ENCODE measurements at regions not wholly inside any gene's neighbourhood (a gene's known extent, or its start where the extent isn't known, plus 50 kb on each side); places are given as distances from the start of the nearest gene placed in this dataset.

GRCh38 chr4:175422331-175422730 is 389.7 kb downstream of the GPM6A start:
- H3K27ac ChIP-seq (ENCODE audit: low read depth, low read length) = no peak overlapping the region
- H3K4me3 ChIP-seq (replicated peaks in 1 of 2; ENCODE audit: low read depth in 1 of 2, low read length in 2 of 2) = no peak overlapping the region
- BruUV-seq (replicated peaks) = no TSS peak
- POLR2A ChIA-PET = no interaction called here
- no peak overlapping the region for H2AFZ ChIP-seq (ENCODE audit: low read depth, low read length, poor library complexity, severe bottlenecking)
- CTCF ChIA-PET = no interaction called here
- H3K9ac ChIP-seq (ENCODE audit: low read length) = no peak overlapping the region
- RAD21 ChIA-PET (ENCODE audit: low non-redundant PET in 1 of 2, low total read pairs in 2 of 2, uncharacterized antibody in 2 of 2, unreplicated experiment in 2 of 2) = no interaction called here
- intact Hi-C loops (cut with micrococcal nuclease) = no loop called here
- H3K4me1 ChIP-seq (ENCODE audit: control insufficient read depth in 1 of 2, insufficient read depth in 2 of 2, low read length in 2 of 2) = no peaks in the 10 kb centered on the region
- H4K20me1 ChIP-seq (ENCODE audit: insufficient read depth) = no peaks in the 10 kb centered on the region
- TF ChIP-seq REST (IDR thresholded peaks at IDR 0.05; ENCODE audit: low read depth) (no peak), CTCF (IDR thresholded peaks at IDR 0.05 in 2 of 3, conservative IDR thresholded peaks at IDR 0.05 in 1 of 3; ENCODE audit: borderline replicate concordance in 1 of 3, insufficient read depth in 1 of 3, low read depth in 2 of 3, low read length in 2 of 3) (no peak), JUND (IDR thresholded peaks at IDR 0.05) (no peak), RAD21 (IDR thresholded peaks at IDR 0.05; ENCODE audit: low read depth) (no peak), CEBPB (IDR thresholded peaks at IDR 0.05; ENCODE audit: low read depth) (no peak), ZNF274 (IDR thresholded peaks at IDR 0.05; ENCODE audit: low read depth, low read length) (no peak), SIN3A (IDR thresholded peaks at IDR 0.05; ENCODE audit: low read depth) (no peak), SP1 (IDR thresholded peaks at IDR 0.05; ENCODE audit: low read depth) (no peak), TCF7L2 (IDR thresholded peaks at IDR 0.05; ENCODE audit: borderline replicate concordance, extremely low read depth, insufficient read depth, insufficient read length) (no peak), MAX (IDR thresholded peaks at IDR 0.05) (no peak), EZH2phosphoT487 (IDR thresholded peaks at IDR 0.05; ENCODE audit: borderline replicate concordance) (no peak)
- H3K36me3 ChIP-seq (ENCODE audit: control insufficient read depth in 1 of 2, insufficient read depth in 2 of 2, low read length in 2 of 2) = no peaks in the 10 kb centered on the region
- ATAC-seq = no peak
- no peaks in the 10 kb centered on the region for H3K9me3 ChIP-seq (ENCODE audit: control insufficient read depth in 1 of 2, insufficient read depth in 1 of 2, low read depth in 1 of 2, low read length in 2 of 2)
- H3K79me2 ChIP-seq (ENCODE audit: insufficient read depth, low read length) = no peaks in the 10 kb centered on the region
- H3K9me2 ChIP-seq (ENCODE audit: insufficient read depth) = no peaks in the 10 kb centered on the region
- H3K4me2 ChIP-seq (ENCODE audit: low read length) = no peak overlapping the region
- H3K27me3 ChIP-seq (ENCODE audit: insufficient read depth, low read length) = no peaks in the 10 kb centered on the region
- DNase-seq (ENCODE audit: low read depth, low spot score) = no peak
